C1 segment of cervical spinal cord (tissue), 14 donors: ENCODE measurements at regions not wholly inside any gene's neighbourhood (a gene's known extent, or its start where the extent isn't known, plus 50 kb on each side); places are given as distances from the start of the nearest gene placed in this dataset.

ENCODE experiments used
- DNase-seq, 14 donors: peaks; one replicate each; lab custom pipeline; 2025; lab: John Stamatoyannopoulos, UW

DNA sequence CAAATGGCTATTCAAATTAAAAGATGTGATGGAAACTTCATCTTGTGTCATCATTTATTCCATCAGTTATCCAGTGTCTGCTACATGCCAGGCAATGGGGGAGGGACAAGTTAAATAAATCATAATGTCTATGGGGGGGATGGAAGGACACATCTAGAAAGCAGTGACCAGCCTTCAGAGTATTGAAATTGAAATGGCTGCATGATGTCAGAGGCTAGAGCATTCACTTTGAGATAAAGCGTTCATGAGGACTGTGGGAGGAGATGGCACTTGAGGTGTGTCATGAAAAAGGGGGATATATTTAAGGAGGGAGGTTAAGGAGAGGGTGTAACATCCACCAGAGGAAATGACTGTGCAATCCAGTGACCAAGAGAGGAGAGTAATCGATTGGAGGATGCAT lies 50.6 kb downstream of the SLIT2 start:
- no peak for DNase-seq

DNA sequence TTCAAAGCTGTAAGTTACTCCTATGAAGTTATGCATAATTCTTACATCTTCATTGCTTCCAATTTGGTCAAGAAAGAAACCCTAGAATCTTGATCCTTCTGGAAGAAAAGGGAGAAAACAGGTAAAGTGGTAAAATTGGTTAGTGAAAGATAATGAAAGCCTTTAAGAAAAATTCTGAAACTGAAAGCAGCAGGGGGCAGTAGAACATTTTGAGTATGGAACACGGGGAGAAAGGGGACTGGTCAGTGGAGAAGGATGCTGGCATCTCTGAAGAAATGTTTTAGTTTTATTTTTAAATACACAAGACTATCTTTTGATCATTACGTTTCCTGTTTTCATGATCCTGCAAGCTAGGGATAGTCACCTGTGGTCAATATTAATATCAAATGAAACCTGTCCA lies 54.3 kb downstream of the SLIT2 start:
- DNase-seq, result peak in 1 of 14 donors; percentile 44

- DNase-seq, result no peak
Observed at GRCh38 chr4:20311856-20312255, 60.2 kb downstream of the SLIT2 start.

- no peak for DNase-seq
Observed at GRCh38 chr4:20313237-20314030, 61.7 kb downstream of the SLIT2 start.

- DNase-seq, result no peak
Observed at GRCh38 chr4:20317424-20317985, 65.8 kb downstream of the SLIT2 start.

- DNase-seq, result peak in 1 of 14 donors; percentile 44
Observed at GRCh38 chr4:20318001-20318908, 66.5 kb downstream of the SLIT2 start.

DNA sequence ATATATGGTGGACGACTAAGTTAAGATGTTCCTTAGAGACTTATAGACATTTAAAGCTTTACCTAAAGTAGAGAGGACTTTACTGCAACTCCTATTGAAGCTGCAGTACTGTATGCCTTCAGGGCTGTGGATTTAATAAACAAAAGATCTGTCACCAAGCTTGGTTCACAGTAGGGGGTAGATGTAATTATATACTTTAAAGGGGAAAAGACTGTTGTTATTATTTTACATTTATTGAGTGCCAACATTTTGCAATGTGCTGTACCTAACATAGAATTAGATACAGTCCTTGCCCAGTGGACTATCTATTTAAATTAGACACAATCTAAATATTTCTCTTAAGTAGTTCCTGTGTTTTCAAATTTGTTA lies 67.2 kb downstream of the SLIT2 start:
- no peak for DNase-seq

DNA sequence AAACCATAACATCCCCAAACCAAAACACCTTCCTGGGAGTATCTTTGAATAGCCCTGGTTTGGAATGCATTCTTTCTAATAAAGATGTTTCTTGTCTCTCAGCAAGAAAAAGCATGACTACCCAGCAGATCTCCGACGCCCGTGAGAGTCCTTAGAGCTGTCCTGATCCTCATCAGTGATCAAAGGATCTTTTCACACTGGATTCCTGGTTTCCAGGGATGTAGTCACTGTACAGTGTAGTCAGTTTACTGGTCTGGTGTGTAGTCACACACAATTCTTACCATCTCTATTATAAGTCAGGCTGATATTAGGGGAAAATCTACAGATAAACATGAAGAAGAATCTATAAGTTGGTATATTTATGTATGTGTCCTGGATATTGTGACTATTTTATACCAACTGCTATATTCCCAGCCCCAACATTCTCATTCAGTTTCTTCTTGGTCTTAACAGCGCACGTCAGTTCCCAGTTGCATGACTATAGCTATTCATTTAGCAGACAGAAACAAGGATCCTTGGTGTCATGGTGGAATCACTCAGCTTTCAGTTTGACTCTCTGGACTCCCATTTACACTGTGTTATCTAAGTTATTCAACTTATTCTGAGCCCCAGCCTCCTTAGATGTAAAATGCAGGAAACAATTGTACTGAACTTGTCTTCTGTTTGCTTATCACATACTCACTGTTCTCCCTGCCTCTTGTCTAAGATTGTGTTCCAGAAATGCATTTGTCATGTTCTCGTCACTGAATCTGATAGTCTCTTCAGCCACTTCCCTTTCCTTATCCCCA lies 68.3 kb downstream of the SLIT2 start:
- no peak for DNase-seq

DNA sequence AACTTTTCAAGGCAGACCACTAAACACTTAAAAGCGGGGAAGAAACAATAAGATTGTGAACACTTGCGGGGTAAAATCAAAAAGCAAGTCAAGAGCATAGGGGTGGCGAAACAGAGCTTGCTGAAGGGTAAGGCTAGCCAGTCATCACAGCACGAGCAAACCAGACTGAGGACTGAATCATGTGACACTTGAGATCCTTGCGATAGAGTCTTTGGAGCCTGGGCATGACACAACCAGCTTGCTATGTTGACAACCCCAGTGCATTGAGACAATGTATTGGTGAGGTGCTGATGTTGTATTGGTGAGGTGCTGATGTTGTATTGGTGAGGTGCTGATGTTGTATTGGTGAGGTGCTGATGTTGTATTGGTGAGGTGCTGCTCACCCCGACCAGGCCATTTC lies 72.3 kb downstream of the SLIT2 start:
- DNase-seq, result no peak

DNA sequence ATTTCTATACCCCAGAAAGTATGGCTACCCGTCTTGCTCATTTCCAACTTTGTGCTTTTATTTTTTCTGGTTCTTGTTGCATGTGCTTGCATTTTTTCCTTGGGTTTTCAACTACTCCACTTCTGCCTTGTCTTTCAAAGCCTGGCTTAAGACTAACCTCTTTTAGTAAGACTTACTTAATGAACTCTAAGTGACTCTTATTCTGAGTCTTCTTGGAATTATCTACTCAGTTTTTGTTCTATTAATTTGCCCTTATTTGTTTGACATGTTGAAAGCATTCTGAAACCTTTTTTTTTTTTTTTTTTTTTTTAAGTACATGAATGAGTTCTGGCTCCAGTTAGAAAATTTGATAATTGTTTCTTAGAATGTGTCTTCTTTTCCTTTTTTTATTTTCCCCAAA lies 74.8 kb downstream of the SLIT2 start:
- DNase-seq, result no peak

GRCh38 chr4:20326977-20327376 lies 75.3 kb downstream of the SLIT2 start:
- DNase-seq, result no peak

DNA sequence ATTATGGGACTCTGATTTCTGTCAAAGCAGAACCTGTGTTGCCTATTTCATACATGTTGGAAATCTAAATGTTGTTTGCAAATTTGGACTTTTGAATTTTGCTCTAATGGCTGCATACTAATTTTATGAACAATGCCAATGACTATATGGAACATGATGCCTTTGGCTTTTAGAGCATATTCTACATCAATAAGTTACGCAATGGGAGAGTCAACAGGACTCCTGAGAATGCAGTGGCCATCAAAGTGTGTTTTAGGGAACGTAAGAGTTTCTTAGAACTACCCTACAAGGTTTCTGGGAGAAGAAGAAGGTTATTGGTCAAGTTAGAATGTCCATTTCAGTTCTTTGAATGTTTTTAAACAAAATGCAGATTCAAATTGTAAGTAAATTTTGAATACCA lies 76.1 kb downstream of the SLIT2 start:
- no peak for DNase-seq

GRCh38 chr4:20331642-20332041 lies 79.9 kb downstream of the SLIT2 start:
- no peak for DNase-seq

DNA sequence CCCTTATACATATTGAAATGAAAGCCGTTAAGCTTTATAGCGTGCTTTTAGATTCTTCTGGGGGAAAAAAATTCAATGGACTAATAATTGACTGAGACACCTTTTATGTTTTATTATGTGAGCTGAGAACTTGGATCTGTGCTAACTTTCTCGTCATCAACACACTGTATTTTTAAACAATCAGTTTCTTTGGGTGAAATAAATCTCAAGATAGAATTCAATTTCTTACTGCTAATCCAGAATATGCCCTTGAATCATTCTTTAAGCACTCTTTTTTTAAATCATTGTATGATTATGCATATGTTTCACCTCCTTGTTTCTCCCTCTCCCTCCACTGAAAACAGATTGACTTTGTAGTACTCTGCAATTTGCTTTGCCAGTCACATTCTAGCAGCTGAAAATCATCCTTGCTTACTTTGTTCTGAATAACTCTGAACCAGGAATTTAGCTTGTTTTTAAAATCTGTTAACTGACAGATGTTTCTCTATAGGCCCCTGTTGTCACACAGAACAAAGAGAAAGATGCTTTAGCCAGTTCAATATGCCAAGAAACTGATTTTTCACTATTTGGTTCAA lies 81.5 kb downstream of the SLIT2 start:
- DNase-seq, result no peak

GRCh38 chr4:20337261-20337664 lies 85.6 kb downstream of the SLIT2 start:
- DNase-seq, result no peak

GRCh38 chr4:20338841-20339240 lies 87.1 kb downstream of the SLIT2 start:
- DNase-seq, result no peak

GRCh38 chr4:20341134-20341738 lies 89.5 kb downstream of the SLIT2 start:
- no peak for DNase-seq

DNA sequence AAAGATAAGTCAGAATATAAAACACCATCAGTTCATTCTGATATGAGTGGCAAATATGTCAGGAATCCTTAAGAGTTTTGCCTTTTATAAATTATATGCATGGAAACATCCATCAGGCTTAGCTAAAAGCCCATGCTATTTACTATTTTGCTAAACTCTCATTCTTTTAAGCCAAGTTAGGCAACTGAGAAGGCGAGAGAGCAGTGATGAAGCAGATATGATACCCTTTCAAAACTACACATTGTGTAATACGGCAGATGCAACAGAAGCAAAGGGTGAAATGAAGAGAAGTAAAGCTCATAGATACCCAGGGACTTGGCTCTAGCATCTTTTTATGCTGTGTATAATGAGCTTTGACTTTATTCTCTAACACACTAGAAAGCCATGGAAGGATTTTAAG lies 95.8 kb downstream of the SLIT2 start:
- DNase-seq, result no peak

- no peak for DNase-seq
Observed at GRCh38 chr4:20348411-20348810, 96.7 kb downstream of the SLIT2 start.

- DNase-seq, result no peak
Observed at GRCh38 chr4:20351360-20352162, 99.9 kb downstream of the SLIT2 start.
